GM18867 (cell line): ENCODE measurements at regions not wholly inside any gene's neighbourhood (a gene's known extent, or its start where the extent isn't known, plus 50 kb on each side); places are given as distances from the start of the nearest gene placed in this dataset.
"Not testable (repeated sequence)": the region's sequence is repeated elsewhere in the genome, so short reads cannot be mapped to it uniquely, and the experiment has no call there.

Source experiments
- ATAC-seq: cut with Tn5 transposase; IDR thresholded peaks from one replicate; pipeline ENCODE4 v1.9.1; 2021; ENCODE audit warnings: mild to moderate bottlenecking, moderate library complexity; ENCODE audit not compliant: unreplicated experiment

DNA sequence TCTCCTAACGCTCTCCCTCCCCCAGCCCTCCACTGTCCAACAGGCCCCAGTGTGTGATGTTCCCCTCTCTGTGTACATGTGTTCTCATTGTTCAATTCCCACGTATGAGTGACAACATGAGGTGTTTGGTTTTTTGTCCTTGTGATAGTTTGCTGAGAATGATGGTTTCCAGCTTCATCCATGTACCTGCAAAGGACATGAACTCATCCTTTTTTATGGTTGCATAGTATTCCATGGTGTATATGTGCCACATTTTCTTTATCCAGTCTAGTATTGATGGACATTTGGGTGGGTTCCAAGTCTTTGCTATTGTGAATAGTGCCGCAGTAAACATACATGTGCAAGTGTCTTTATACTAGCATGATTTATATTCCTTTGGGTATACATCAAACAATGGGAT lies 347.4 kb downstream of the MAGEE1 start:
- ATAC-seq = not testable (repeated sequence)

DNA sequence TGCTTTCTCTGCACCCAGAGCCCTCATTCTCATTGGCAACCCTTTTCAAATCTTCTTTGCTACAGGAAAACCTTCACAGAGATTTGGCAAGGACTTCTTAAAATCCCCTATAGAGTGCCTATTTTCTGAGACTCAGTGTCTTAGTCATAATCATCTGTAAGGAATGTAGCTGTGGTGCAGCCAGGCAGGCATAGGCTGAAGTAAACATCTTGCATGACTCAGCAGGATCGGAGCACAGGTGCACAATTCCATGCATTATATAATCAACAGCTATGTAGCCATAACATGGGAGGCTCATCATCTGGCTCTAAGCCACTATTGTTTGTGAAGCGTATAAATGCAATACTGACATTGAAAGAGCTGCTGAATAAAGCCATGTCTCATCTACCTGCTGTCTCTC lies 368.8 kb downstream of the MAGEE1 start:
- no peak for ATAC-seq

DNA sequence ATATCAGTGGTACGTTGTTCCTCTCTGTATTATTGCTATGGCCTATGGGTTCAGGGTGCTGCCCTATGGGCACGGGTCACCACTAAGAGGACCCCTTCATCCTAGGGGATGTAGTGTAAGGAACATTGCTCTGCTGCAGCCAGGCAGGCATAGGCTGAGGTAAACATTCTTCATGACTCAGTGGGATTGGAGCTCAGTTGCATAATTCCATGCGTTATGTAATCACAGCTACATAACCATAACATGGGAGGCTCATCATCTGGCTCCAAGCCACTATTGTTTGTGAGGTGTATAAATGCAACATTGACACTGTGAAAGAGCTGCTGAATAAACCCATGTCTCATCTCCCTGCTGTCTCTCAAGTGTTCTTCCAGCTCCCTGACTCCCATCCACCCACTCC lies 375.2 kb downstream of the MAGEE1 start:
- ATAC-seq = no peak

DNA sequence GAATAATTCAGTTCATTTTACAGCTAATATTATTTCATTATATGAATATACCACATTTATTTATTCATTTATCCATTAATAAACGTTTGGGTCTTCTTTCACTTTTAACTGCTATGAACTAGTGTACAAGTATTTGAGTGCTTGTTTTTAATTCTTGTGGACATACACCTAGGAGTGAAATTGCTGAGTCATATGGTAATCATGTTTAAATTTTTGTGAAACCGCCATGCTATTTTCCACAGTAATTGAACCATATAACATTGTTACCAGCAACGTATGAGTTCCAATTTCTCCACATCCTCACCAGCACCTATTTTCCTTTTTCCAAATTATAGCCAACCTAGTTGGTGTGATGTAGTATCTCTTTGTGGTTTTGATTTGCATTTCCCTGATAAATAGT lies 388.2 kb downstream of the MAGEE1 start:
- no peak for ATAC-seq

DNA sequence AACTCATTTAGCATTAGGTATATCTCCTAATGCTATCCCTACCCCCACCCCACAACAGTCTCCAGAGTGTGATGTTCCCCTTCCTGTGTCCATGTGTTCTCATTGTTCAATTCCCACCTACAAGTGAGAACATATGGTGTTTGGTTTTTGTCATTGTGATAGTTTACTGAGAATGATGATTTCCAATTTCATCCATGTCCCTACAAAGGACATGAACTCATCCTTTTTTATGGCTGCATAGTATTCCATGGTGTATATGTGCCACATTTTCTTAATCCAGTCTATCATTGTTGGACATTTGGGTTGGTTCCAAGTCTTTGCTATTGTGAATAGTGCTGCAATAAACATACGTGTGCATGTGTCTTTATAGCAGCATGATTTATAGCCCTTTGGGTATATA lies 389.8 kb downstream of the MAGEE1 start:
- ATAC-seq = not testable (repeated sequence)

DNA sequence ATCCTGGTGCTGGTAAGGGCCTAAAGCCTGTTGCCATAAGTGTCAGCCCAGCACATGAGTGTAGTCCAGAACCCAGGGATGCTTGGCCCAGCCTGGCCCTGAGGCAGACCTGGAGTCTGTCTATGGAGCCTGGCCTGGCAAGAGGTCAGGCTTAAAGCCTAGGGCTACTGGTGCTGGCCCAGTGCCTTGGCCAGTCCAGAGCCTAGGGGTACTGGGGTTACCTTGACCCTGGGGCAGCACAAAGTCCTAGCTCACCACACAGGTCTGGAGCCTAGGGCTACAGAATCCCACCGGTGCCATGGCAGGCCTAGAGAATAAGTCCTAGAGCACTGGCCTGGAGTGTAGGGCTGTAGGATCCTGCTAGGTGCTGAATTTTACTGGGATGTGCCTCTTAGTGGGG lies 393.8 kb downstream of the MAGEE1 start:
- no peak for ATAC-seq

DNA sequence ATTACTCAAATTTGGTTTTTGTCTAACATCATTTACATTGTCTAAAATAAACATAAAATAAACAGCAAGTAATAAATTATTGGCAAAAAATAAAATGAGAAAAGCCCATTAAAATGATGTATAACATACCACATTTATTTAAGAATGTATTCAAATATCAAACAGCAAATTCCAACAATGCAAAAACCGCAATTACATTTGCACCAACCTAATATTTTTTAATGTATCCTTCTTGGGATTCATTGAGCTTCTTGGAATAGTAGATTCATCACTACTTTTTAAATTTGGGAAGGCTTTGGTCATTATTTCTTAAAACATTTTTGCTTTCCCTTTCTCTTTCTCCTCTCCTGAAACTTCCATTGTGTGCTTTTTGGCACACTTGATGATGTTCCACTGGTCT lies 400.2 kb downstream of the MAGEE1 start:
- ATAC-seq = no peak

DNA sequence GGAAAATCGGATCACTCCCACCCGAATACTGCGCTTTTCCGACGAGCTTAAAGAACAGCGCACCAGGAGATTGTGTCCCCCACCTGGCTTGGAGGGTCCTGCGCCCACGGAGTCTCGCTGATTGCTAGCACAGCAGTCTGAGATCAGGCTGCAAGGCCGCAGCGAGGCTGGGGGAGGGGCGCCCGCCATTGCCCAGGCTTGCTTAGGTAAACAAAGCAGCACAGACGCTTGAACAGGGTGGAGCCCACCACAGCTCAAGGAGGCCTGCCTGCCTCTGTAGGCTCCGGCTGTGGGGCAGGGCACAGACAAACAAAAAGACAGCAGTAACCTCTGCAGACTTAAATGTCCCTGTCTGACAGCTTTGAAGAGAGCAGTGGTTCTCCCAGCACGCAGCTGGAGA lies 413.4 kb downstream of the MAGEE1 start:
- ATAC-seq = not testable (repeated sequence)

DNA sequence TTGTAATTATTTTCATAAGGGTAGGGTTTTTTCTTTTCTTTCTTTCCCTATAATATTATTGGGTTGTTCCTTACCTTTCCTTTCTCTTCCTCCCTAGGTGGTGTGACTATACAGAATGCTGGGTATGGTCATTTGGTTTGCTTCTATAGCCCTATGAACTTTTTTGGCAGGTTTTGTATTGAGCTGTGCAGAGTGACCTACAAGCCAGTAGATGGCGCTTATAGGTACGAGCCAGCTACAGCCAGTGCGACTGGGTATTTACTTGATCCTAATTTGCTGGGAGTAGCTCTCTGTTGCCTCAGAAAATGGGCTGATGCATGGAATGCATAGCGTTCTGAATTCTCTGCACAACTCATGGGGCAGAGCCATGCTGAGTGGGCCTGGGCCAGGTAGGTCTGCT lies 423.3 kb downstream of the MAGEE1 start:
- no peak for ATAC-seq

DNA sequence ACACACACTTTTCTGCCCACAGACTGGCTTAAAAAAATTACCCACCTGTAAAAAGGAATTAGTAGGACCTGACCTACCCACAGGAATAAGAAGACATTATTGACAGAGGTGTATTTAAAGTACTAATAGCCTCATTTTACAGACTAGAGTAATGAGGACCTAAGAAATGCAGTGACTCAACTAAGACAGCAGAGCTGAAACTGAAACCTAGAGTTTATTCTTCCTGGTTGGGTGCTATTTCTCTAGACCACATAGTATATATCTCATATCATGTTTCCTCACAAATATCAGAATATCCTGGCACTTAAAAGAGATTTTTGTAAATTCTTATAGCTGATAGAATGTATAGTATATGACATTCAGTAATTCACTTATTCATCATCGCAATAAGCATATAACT lies 435.0 kb downstream of the MAGEE1 start:
- ATAC-seq = peak; percentile 68

DNA sequence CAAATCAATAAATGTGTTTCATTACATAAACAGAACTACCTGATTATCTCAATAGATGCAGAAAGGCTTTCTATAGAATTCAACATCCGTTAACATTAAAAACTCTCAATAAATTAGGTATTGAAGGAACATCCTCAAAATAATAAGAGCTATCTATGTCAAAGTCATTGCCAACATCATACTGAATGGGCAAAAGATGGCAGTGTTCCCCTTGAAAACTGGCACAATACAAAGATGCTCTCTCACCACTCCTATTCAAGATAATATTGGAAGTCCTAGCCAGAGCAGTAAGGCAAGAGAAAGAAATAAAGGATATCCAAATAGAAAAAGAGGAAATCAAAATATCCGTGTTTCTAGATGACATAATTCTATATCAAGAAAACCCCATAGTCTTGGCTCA lies 466.4 kb downstream of the MAGEE1 start:
- no peak for ATAC-seq

DNA sequence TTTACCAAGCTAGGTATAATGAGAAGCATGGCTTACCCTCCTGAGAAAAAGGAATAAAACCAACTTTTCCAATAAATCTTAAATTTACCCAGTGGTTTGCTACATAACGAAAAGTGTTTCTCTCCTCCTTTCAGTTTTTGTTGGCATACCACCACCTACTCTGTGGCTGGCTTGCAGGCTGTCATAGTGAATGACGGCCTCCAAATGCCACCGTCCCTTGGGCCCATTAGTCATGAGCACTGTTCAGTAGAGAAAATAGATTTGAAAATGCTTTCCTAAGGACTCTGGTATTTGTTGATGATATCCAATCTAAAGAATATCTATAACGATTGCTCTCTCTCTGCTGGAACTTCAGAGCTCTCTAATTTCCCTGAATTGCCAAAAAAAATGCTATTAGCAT lies 488.3 kb downstream of the MAGEE1 start:
- no peak for ATAC-seq

DNA sequence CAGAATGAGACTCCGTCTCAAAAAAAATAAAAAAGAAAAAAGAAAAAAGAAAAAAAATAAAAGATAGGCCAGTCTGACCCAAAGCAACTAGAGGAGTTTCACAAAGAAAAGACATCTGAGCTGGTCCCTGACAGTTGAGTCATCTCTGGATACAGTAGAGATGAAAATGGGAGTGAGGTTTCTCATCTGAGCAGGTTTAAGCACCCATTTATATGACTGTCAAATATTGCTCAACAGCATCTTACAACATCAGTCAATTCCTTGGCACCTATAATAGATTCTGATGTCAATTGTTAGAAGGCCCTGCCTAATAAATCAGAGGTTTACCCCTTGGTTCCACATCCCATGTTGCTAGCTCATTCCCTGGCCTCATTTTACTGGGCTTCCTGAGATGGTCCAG lies 490.5 kb downstream of the MAGEE1 start:
- ATAC-seq = no peak

DNA sequence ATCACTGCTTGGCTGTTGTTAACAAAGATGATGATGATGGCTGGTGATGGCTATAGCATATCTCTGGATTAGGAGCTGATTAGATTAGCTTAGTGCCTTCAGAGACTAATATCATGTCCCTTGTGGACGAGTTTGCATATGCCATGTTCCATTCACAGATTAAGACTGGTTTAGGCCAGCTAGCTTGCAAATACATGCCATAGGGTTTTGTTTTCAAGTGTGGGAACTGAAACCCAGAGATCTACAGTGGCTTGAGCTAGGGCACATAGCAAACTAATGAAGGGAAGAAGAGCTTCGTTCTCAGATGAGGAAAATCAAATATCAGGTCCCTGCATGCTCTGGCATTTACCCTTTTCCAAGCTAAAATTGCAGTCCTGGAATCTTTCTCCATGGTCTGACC lies 492.3 kb downstream of the MAGEE1 start:
- ATAC-seq = peak; percentile 62

DNA sequence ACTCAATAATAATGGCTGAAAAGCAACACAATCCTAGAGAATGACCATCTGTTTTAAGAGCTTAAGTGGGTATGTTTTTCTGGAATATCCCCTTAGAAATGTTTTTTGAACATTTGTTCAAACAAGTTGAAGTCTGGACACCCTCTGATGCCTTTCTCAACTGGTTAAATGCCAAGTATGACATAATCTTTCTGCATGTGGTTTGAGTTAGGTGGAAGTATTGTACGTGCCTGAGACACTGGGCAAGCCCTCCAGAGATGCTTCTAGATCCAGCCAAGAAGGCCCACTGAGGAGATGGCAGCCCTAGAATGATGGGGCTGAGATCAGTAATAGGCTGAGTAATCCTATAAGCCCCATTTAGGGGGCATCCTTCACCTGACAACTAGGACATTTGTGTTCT lies 493.1 kb downstream of the MAGEE1 start:
- no peak for ATAC-seq

DNA sequence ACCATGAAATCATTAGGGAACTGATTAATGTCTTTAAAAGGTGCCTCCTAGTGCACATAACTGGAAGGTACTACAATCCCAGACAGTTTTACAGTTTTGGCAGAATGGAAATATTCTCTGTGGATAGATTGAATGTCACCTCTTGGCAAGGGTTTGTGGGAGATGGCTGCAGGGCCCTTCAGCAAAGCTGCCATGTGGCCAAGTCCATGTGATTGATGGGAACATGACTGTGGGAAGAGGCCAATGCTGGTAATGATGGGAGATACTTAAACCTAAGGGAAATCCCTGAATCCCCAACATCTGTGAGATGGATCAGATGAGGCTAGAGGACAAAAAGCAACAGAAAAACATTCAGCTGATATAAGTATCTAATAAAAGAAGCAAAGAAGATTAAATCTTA lies 493.7 kb downstream of the MAGEE1 start:
- ATAC-seq = no peak

DNA sequence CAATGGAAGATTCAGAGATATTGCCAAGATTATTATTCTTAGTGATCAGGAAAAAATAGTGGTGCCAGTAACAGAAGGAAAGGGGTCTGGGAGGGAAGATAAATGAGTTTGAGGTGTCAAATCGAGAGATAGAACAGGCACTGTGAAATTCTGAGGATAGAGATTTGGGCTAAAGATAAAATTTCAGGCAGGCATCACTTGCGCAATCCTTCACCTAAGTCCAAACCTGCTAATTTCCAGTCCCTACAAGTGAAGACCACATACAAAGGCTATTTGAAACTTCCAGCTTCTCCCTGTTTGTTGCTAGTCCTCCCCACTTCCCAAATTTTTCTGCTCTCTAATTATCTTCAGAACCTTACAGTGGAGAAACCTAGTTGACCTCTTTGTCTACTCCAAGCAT lies 494.6 kb downstream of the MAGEE1 start:
- no peak for ATAC-seq

DNA sequence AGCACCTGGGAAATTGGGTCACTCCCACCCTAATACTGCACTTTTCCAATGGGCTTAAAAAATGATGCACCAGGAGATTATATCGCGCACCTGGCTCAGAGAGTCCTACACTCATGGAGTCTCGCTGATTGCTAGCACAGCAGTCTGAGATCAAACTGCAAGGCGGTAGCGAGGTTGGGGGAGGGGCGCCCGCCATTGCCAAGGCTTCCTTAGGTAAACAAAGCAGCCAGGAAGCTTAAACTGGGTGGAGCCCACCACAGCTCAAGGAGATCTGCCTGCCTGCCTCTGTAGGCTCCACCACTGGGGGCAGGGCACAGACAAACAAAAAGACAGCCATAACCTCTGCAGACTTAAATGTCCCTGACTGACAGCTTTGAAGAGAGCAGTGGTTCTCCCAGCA lies 497.1 kb downstream of the MAGEE1 start:
- ATAC-seq = not testable (repeated sequence)

DNA sequence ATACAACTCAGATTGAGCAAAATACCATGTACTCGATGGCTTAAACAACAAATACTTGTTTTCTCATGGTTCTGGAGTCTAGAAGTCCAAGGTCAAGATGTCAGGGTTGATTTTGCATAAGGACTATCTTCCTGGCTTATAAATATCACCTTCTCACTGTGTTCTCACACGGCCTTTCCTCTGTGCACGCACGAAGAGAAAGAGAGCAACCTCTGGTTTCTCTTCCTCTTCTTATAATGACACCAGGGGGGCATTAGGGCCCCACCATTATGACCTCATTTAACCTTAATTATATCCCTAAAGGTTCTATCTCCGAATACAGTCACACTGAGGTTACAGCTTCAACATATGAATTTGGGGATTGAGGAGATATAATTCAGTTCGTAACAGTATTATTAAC lies 504.0 kb downstream of the MAGEE1 start:
- peak; percentile 84 for ATAC-seq

DNA sequence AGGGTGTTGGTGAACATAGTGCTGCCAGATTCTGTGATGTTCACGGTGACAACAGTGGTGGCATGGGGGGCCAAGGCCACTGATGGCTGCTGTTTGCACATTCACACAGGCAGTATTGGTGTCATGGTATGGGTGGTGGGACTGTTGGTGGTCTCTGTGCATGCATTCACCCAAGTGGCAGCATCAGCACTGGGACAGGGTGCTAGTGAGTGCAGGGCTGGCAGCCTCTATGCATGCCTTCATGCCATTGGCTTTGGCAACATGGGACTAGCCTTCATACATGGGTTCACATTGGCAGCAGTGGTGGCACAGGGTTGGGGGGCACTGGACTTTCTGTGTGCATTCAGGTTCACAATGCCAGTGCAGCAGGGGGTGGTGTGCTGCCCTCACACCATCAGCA lies 489.7 kb upstream of the FGF16 start:
- no peak for ATAC-seq

DNA sequence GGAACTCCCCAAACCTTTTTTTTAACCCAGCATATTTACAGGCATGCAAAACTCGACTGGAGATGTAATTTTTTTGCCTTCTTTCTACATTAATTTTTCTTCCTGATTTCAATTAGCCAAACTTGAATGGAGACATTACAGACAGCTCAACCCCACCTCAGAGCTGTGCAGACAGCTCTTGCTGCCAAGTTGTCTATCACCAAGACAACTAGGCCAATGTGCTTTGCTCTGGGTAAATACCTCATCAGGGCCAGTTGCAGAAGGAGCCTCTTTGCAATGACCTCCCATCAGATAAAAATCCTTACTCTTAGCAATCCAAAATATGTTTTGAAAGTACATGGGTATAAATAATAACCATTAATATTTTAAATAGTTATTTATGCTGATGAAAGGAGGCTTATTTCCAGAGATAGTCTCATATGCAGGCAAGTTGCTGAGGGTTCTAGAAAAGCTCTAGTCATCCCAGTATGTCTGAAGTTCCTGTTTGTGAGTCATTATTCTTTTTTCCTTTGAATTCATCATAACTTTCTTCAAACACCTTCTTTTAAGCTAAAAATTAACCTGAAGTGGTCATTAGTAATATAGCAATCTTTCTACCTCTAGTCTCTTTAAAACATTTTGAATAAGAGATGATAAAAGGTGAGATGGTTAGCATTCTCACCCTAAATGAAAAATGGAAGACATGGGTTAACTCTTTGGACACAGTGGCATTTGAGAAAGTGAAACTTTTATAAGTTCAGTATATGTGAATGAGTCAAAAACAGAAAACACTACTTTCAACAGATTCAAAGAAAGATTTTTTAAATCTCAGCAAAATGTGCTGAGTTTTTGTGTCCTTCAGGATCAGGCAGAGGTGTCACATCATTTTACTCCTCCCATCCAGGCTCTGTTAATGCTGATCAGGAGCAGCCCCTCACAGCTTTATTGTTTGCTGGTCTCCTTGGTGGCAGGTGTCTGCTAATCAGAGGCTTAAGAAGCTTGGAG lies 475.5 kb upstream of the FGF16 start:
- ATAC-seq = peak; percentile 72

DNA sequence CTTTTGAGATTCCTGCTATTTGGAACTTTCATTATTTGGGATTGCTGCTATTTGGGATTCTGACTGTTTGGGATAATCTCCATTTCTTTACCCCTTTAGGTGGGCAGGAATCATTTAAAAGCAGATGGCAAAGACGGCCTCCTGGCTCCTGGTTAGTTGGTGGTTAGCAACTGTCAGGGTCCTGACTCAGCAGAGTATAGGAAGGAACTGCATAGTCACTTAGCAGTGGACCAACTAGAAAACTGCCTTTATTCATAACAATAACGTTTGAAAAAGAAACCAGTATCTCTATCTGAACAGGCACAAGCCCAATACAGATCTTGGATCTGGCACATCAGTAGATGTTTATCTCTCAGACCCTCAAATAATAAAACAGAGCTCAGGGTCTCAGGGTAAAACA lies 469.7 kb upstream of the FGF16 start:
- no peak for ATAC-seq

DNA sequence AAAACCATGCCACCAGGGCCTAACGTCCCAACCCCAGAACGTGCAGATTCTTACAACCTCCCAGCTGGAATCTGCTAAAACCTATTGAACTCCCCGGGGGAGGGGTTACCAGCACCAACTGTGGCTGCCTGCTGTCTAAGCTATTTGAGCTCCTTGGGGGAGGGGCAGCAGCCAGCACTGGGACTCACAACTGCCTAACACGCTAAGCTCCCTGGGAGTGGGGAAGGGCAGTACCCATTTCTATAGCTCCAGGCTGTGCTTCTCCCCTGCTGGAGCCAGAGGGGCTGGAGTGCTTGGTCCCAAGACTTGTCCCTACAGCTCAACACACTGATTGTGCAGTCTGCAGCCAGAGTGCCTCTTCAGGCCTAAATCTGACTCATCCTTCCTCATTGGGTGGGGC lies 459.8 kb upstream of the FGF16 start:
- no peak for ATAC-seq
